Hematopoietic multipotent progenitor cell treated with erythropoietin and hydrocortisone succinate and interleukin-3 and kit ligand, for 15 days (in vitro differentiated cells): ENCODE measurements at regions not wholly inside any gene's neighbourhood (a gene's known extent, or its start where the extent isn't known, plus 50 kb on each side); places are given as distances from the start of the nearest gene placed in this dataset.

Experiments used
- DNase-seq: peaks from one replicate; pipeline ENCODE4 v3.0.0-alpha.2; 2015; ENCODE audit warnings: low spot score

GRCh38 chr3:29050155-29050554, 230.7 kb upstream of the RBMS3 start:
- DNase-seq, result no peak

GRCh38 chr3:29057326-29057725, 223.5 kb upstream of the RBMS3 start:
- no peak for DNase-seq

GRCh38 chr3:29064085-29064484, 216.8 kb upstream of the RBMS3 start:
- no peak for DNase-seq

GRCh38 chr3:29065211-29065785, 215.6 kb upstream of the RBMS3 start:
- no peak for DNase-seq

GRCh38 chr3:29067007-29067406, 213.9 kb upstream of the RBMS3 start:
- no peak for DNase-seq

GRCh38 chr3:29070959-29071634, 209.8 kb upstream of the RBMS3 start:
- no peak for DNase-seq

- DNase-seq, result no peak
Measured at GRCh38 chr3:29072611-29073010, 208.3 kb upstream of the RBMS3 start.

GRCh38 chr3:29077356-29077755, 203.5 kb upstream of the RBMS3 start:
- DNase-seq, result no peak

- no peak for DNase-seq
Measured at GRCh38 chr3:29079358-29079757, 201.5 kb upstream of the RBMS3 start.

- no peak for DNase-seq
Measured at GRCh38 chr3:29080967-29081366, 199.9 kb upstream of the RBMS3 start.

GRCh38 chr3:29083081-29083480, 197.8 kb upstream of the RBMS3 start:
- no peak for DNase-seq

GRCh38 chr3:29083676-29084075, 197.2 kb upstream of the RBMS3 start:
- DNase-seq, result no peak

- no peak for DNase-seq
Measured at GRCh38 chr3:29088579-29088978, 192.3 kb upstream of the RBMS3 start.

GRCh38 chr3:29090912-29091597, 189.8 kb upstream of the RBMS3 start:
- DNase-seq, result no peak

GRCh38 chr3:29091599-29092189, 189.2 kb upstream of the RBMS3 start:
- no peak for DNase-seq

- DNase-seq, result no peak
Measured at GRCh38 chr3:29092348-29092747, 188.5 kb upstream of the RBMS3 start.

- DNase-seq, result no peak
Measured at GRCh38 chr3:29099296-29099695, 181.6 kb upstream of the RBMS3 start.

- no peak for DNase-seq
Measured at GRCh38 chr3:29099775-29100174, 181.1 kb upstream of the RBMS3 start.

- no peak for DNase-seq
Measured at GRCh38 chr3:29100292-29100691, 180.6 kb upstream of the RBMS3 start.

GRCh38 chr3:29128001-29128400, 152.9 kb upstream of the RBMS3 start:
- no peak for DNase-seq

- no peak for DNase-seq
Measured at GRCh38 chr3:29137601-29138000, 143.3 kb upstream of the RBMS3 start.

GRCh38 chr3:29138171-29138570, 142.7 kb upstream of the RBMS3 start:
- no peak for DNase-seq

GRCh38 chr3:29140666-29141065, 140.2 kb upstream of the RBMS3 start:
- no peak for DNase-seq
